Stimulated activated CD4-positive, alpha-beta T cell treated with anti-CD3 and anti-CD28 coated beads, Interleukin-4, amount 100 ng/mL, for 24 hours (primary cell): ENCODE measurements at regions not wholly inside any gene's neighbourhood (a gene's known extent, or its start where the extent isn't known, plus 50 kb on each side); places are given as distances from the start of the nearest gene placed in this dataset.
"Not testable (repeated sequence)": the region's sequence is repeated elsewhere in the genome, so short reads cannot be mapped to it uniquely, and the experiment has no call there.

Experiments
- DNase-seq: peaks from one replicate; pipeline ENCODE4 v3.0.0-alpha.2; 2020

- DNase-seq = no peak
Observed at GRCh38 chr4:10273030-10273429, 156.4 kb upstream of the WDR1 start.

DNA sequence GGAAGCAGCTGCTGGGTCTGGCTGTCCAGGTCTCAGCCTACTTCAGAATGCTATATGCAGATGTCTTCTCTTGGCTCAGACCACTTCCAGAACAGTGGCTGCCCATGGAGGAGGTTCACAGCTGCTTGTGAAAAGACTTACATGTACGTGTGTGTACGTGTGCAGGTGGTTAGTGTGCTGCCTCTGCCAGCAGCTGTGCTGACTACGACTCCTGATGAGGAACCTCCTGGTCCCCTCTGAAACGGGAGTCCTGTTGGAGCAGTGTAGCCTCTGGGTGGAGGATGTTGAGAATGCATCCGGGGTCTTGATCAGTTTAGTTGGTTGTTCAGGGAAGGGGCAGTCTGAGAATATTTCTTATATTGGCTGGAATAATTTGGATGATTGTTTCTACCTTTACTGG, 155.9 kb upstream of the WDR1 start:
- no peak for DNase-seq

DNA sequence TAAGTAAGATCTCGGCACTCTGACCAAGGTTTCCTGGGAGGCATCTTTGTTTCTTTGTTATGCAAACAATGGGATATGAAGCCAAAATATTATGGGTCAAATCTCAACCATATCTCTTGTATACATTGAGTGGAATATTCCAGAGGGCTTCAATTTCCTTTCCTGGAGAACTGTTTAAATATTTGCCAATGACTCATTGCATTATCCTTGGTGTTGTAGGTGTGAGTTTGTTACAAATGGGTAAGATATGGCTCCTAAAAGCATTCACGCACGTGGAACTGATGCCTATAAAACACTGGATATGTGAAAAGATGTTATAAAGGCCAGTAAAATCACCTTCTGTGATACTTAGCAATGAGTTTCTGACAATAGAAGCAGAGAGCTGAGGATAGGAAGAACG, 150.5 kb upstream of the WDR1 start:
- no peak for DNase-seq

- no peak for DNase-seq
Observed at GRCh38 chr4:10260777-10261176, 144.2 kb upstream of the WDR1 start.

GRCh38 chr4:10259976-10260375, 143.4 kb upstream of the WDR1 start:
- DNase-seq = no peak

- no peak for DNase-seq
Observed at GRCh38 chr4:10256203-10256602, 139.6 kb upstream of the WDR1 start.

GRCh38 chr4:10253765-10254164, 137.2 kb upstream of the WDR1 start:
- DNase-seq = no peak

DNA sequence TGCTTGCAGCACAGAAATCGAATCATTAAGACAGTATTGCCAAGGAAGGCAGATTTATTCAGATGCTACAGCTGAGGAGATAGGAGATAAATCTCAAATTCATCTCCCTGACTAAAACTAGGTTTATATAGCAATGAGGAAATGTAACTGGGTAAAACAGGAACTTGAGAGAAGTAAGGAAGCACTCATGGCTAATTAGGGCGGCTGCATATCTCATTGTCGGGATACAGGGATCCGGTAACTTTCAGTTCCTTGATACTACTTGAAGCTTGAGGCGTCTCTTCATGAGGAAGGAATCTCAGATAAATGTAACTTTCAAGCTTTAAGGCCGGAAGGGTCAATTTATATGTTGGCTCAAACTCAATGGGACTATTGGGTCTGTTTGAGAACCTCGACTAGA, 129.2 kb upstream of the WDR1 start:
- DNase-seq = no peak

- no peak for DNase-seq
Observed at GRCh38 chr4:10243856-10244255, 127.3 kb upstream of the WDR1 start.

DNA sequence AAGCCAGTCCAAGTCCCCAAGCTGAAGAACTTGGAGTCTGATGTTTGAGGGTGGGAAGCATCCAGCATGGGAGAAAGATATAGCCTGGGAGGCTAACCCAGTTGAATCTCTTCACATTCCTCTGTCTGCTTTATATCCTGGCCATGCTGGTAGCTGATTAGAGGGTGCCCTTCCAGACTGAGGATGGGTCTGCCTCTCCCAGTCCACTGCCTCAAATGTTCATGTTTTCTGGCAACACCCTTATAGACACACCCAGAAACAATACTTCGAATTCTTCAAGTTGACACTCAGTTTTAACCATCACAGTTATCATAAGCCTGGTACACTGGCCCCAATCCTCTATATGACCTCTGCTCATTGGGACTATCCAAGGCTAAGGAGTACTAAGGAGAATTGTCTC, 124.1 kb upstream of the WDR1 start:
- DNase-seq = no peak

DNA sequence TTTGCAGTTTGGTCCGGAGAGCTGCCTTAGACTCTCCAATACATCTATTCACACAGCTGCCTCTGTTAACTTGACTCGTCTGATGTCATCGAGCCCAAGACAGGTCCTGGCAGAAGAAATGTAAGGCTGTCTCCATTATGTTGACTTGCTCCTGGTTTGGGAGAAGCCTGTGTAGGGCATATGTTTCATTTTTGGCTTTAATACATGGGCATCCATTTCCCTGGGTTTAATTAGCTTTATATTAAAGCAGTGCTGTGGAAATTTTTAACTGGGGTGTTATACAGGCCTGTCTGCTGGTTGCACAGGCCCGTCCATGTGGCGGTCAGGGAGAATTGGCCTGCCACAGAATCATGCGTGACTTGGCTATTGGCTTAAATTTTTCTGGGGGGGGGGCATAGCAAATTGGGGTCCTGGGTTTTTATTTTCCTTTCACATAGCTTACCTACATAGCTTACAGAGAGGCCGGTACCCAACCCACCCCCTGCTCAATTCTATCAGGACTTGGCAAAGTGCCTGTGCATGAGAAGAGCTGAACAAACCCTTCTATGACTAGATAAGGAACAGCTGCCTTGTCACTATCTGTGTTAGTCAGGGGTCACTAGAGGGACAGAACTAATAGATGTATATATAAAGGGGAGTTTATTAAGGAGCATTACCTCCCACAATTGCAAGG, 123.5 kb upstream of the WDR1 start:
- DNase-seq = no peak

- DNase-seq = no peak
Observed at GRCh38 chr4:10237131-10237530, 120.5 kb upstream of the WDR1 start.

DNA sequence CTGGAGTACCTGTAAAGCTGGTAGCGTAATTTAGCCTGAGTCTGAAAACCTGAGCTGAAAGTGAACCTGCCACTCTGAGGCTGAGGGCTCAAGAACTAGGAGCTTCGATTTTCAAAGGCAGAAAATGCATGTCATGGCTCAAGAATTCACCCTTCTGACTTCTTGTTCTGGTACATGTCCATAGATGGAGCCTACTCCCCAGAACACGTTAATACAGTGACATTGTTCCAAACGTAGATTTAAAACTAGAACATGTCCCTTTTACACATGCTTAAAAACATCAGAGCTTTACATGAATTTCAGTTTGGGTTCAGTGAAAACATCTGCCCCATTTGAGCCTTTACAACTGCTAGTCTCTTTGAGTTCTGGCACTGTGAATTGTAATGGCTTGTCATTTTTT, 115.5 kb upstream of the WDR1 start:
- no peak for DNase-seq

GRCh38 chr4:10226756-10227155, 110.2 kb upstream of the WDR1 start:
- DNase-seq = no peak

DNA sequence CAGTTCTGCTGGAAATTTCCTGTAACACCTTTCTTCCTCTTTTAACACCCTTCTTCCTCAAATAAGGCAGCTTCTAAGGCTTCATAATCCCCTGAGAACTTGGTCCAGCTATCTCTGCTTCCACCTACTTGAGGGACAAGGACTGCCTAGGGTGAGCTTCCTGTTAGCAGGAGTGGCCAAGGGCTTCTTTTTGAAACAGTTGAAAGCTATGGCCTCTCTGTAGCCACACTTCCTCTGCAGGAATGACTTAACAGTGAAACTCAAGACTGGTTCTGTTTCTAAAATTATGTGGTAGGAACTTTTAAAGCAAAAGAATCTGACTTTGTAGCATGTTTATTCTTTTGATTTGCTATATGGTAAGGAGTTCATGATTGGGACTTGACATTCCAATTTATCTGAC, 108.5 kb upstream of the WDR1 start:
- no peak for DNase-seq

DNA sequence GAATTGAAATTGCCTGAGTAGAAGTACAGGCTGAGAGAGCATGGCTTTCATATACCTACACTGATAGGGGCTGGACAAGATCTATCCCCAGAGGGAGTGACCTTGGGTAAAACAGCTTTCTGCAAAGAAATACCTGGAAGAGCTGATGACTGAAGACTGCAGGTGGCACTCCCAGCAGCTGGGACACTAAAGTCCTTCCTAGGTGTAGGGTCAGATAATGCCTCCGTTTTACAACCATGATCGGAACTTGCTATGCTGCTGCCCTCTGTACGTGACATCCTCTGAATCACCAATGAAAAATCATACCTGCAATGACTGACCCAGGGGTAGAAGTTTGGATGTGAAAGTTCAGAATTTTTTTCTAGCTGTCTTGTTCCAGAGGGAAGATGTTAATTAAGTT, 107.2 kb upstream of the WDR1 start:
- DNase-seq = no peak

DNA sequence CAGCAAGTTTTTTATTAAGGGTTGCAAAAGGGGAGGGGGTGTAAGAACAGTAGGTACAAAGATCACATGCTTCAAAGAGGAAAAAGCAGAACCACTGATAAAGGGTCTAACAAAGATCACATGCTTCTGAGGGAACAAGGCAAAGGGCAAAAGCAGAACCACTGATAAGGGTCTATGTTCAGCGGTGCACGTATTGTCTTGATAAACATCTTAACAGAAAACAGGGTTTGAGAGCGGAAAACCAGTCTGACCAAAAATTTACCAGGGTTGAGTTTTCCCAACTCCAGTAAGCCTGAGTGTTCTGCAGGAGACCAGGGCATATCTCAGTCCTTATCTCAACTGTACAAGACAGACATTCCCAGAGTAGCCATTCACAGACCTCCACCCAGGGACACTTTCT, 96.9 kb upstream of the WDR1 start:
- DNase-seq = not testable (repeated sequence)

DNA sequence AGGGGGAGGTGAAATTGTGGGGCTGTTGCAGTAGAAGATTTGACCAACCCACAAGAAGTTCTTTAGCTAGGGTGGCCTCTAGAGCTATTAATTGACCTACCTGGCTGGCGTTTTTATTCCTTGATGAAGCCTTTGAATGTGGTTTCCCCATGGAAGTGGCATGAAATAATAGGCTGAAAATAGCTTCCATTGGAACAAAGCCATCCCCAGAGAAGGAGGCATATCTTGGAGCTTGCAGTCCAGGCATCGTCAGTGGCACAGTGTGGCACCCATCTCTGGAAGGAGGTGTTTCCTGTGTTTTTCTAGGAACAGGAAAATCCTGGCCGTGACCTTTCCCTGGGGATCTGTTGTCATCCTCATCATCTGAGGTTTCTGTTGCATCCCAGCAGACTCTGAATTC, 96.3 kb upstream of the WDR1 start:
- no peak for DNase-seq

- no peak for DNase-seq
Observed at GRCh38 chr4:10212400-10212799, 95.8 kb upstream of the WDR1 start.

DNA sequence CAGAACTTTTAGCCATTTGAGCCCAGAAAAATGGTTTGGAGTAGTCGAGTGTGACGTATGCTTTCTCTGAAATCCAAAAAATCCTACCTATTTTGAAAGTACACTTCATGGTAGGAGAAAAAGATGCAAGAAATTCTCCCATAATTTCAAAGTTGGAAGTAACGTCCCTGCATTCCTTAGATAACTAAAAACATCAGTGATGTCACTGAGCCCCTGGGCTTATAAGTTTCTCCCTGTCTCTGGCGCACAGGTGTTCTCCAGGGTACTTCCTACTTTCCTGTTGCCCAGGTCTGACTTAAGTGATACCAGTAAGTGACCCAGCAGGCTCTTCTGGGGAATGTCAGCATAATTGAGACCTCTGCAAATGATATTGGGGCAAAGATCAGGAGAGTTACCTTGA, 90.5 kb upstream of the WDR1 start:
- no peak for DNase-seq

DNA sequence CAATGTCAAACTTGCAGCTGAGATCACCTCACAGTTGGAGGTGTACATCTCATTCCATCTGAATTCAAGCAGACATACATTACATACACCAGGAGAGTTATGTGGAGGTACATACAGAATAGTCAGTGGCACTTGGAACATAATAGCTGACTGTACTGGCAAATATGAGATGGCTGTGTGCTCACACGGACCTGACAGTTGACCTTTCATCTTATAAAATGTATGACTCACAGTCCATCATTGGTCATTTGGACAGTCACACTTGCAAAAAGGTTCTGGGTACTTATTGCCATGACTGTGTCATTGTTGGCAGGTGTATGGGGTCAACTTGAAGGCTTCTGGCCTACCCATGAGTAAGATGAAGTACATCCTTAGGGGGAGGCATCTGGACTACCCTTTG, 88.6 kb upstream of the WDR1 start:
- no peak for DNase-seq

DNA sequence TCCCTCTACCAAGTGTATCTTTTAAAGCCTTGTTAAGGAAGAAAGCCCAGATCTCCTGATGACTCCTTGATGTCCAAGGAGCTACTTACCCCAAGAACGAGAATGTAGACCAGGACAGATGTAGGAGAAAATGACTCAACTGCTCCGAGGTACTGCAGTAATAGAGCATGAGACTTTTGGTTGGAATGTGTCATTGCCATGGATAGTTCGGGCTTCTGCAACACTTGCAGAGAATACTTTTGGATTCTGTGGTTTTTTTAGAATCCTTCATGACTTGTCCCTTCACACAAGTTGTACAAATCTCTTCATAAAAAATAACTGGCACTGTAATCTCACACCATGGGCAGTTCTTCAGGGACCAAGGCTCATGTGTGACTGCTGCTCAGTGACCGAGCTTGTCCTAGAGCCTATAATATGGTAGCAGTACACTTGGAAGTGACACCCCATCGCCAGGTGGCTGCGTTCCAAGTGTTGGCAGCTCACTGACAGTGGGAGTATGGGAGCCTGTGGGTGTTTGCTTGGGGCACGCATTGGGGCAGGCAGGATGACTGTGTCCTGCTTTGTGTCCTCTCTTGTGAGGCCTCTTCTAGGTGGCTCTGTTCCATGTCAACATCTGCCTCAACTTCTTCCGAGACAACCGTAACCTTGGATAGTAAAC, 87.9 kb upstream of the WDR1 start:
- DNase-seq = no peak

DNA sequence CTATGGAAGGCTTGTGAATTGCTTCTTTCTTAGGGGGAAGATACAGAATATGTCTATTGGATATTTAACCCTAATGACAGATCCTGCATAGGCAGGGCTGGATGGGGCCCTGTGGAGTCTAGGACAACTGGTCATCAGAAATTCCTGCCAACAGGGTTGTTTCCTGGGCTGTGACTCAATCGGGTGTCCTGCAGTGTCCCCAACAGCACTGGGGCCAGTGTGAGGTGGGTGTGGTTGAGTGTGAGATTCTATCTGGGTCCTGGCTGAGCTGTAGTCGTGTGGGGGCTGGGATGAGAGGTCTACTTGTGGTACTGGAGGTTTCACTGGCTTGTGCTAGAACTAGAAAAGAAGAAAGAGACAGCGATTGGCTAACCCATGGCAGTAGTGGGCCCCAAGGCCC, 87.3 kb upstream of the WDR1 start:
- no peak for DNase-seq

DNA sequence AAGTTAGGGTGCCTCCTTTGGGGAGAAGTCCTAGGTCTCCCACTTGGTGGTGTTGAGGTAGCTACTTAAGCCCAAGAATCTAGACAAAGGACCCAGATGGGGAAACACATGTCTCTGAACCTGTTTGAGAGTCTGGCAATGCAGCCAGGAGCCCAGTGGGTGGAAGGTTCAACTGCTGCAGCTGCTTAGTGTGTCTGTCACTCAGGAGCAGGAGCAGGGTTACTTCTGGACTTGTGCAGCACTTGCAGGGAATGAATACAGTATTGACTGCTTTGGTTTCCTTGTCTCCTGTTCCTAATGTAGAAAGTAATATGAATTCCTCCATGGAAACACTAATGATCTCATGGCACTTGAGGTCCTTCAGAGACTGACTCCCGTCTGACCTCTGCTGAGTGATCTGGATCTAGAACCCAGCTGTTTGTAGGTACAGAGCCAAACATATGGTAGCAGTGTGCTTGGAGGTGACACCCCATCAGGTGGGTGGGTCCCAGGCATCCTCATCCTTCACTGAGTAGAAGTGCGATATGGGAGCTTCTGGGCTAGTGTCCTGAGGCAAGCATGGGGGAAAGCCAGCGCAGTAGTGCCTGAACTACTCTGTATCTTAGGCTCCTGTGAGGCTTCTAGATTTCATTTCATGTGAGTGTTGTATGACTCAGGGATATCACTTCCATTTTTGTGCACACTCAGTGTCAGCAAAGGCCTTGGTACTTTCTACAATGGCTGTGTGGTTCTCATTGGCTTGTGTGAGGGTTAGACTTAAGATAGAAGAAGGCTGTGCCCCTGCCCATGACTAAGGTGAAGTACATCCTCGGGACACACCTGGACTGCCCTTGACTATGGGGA, 85.0 kb upstream of the WDR1 start:
- no peak for DNase-seq
